ENCODE measurements at regions not wholly inside any gene's neighbourhood (a gene's known extent, or its start where the extent isn't known, plus 50 kb on each side); places are given as distances from the start of the nearest gene placed in this dataset.

- Histone ChIP-seq H3K14ac (ENCODE audit: insufficient read depth, low read length) (no peak overlapping the region), H3K79me1 (ENCODE audit: insufficient read depth, low read depth, low read length, poor library complexity, severe bottlenecking) (no peaks in the 10 kb centered on the region), H2AK5ac (ENCODE audit: insufficient read length, low read length) (no peak overlapping the region), H3K79me2 (ENCODE audit: insufficient read depth, low read length) (no peaks in the 10 kb centered on the region), H3K27ac (ENCODE audit: insufficient read length, low read depth, low read length) (no peak overlapping the region), H3K4me2 (ENCODE audit: insufficient read depth, insufficient read length, low read length) (no peak overlapping the region), H3K4me1 (ENCODE audit: insufficient read depth, low read length) (peaks cover 3% of the 10 kb centered on the region; the same call in 1 of the 2 replicates), H3T11ph (ENCODE audit: low read length) (no peak overlapping the region), H2AFZ (ENCODE audit: low read length) (no peak overlapping the region), H3K4ac (ENCODE audit: low read depth, low read length) (no peak overlapping the region), H4K5ac (ENCODE audit: insufficient read length, low read depth, low read length) (no peak overlapping the region), H3K23me2 (ENCODE audit: insufficient read length, low read depth, low read length, poor library complexity, severe bottlenecking) (peaks cover 3% of the 10 kb centered on the region), H3K9ac (ENCODE audit: extremely low read depth, insufficient read length, low read length) (no peak overlapping the region), H4K91ac (ENCODE audit: insufficient read length, low read depth, low read length) (no peak overlapping the region), H2BK12ac (ENCODE audit: insufficient read length, low read depth, low read length) (no peak overlapping the region), H3K56ac (ENCODE audit: insufficient read length, low read depth, low read length) (no peak overlapping the region), H3K9me3 (ENCODE audit: control insufficient read depth, low read depth, low read length) (no peaks in the 10 kb centered on the region), H4K20me1 (ENCODE audit: control insufficient read depth, insufficient read depth, insufficient read length) (no peaks in the 10 kb centered on the region), H2BK5ac (ENCODE audit: insufficient read length, low read length) (no peak overlapping the region), H3K27me3 (ENCODE audit: insufficient read depth, low read length) (no peaks in the 10 kb centered on the region), H3K23ac (ENCODE audit: insufficient read length, low read depth, low read length) (no peak overlapping the region), H2BK120ac (ENCODE audit: low read depth, low read length, poor library complexity, severe bottlenecking) (no peak overlapping the region), H2BK15ac (ENCODE audit: low read depth, low read length) (no peak overlapping the region), H3K18ac (ENCODE audit: insufficient read length, low read depth, low read length) (no peak overlapping the region), H2BK20ac (ENCODE audit: low read depth, low read length, poor library complexity, severe bottlenecking) (no peak overlapping the region), H4K8ac (replicated peaks; ENCODE audit: insufficient read length, low read depth, low read length) (no peak overlapping the region)
- no peak for TF ChIP-seq CTCF (conservative IDR thresholded peaks at IDR 0.05)
- H3K4me3 Mint-ChIP-seq = no peak overlapping the region
- H3K36me3 Mint-ChIP-seq (ENCODE audit: insufficient read depth in 1 of 3, low read depth in 3 of 3) = peaks cover 0 to 5% (median 0%) of the 10 kb centered on the region in 3 experiments; a peak in 2 of 7 replicates
- WGBS (ENCODE audit: extremely low coverage, insufficient read length, low lambda C conversion rate) = no CpG with 5 or more reads among the region's 10 CpGs
- no peak overlapping the region for H3K27ac Mint-ChIP-seq
- DNase-seq = no peak
- peaks cover 7 to 12% of the 10 kb centered on the region in 2 experiments for H3K4me1 Mint-ChIP-seq
- peaks cover 5 to 7% of the 10 kb centered on the region in 2 experiments; a peak in 4 of 5 replicates for H3K9me3 Mint-ChIP-seq
- no peaks in the 10 kb centered on the region for H3K27me3 Mint-ChIP-seq (ENCODE audit: low read depth)
These were observed 84.4 kb upstream of the STMND1 start for GRCh38 chr6:17017416-17017815.
